Peyer's patch (tissue), 4 donors: ENCODE measurements at regions not wholly inside any gene's neighbourhood (a gene's known extent, or its start where the extent isn't known, plus 50 kb on each side); places are given as distances from the start of the nearest gene placed in this dataset.

Experiments used
- DNase-seq, 3 donors: peaks; one replicate each; pipeline ENCODE4 v3.0.0-alpha.2; 2017 to 2019
- H3K27ac ChIP-seq, 4 donors: fragments of 200-600 bp; sonication (generic); one replicate each; pipeline ENCODE4 v1.5.1; 2016 to 2019
- H3K27me3 ChIP-seq, 2 donors: fragments of 200-600 bp; sonication (generic); one replicate each; pipeline ENCODE4 v1.5.1; 2019
- H3K36me3 ChIP-seq, 3 donors: fragments of 200-600 bp; sonication (generic); one replicate each; pipeline ENCODE4 v1.5.1; 2016 to 2019
- H3K4me1 ChIP-seq, 4 donors: fragments of 200-600 bp; sonication (generic); one replicate each; pipeline ENCODE4 v1.5.1; 2016 to 2019
- H3K4me3 ChIP-seq, 4 donors: fragments of 200-600 bp; sonication (generic); 1 replicate in 3 of 4; 2 replicates in 1 of 4; pipeline ENCODE4 v1.5.1; 2016 to 2019; ENCODE audit warnings: mild to moderate bottlenecking in 1 of 4
- H3K9me3 ChIP-seq, 4 donors: fragments of 200-600 bp; sonication (generic); one replicate each; pipeline ENCODE4 v1.5.1; 2016 to 2019; ENCODE audit warnings: mild to moderate bottlenecking in 1 of 4
- POLR2A ChIP-seq, 2 donors: fragments of 450-650 bp; IDR thresholded peaks; one replicate each; pipeline ENCODE4 v1.5.1; 2017; ENCODE audit warnings: antibody characterized with exemption in 2 of 2, mild to moderate bottlenecking in 2 of 2, moderate library complexity in 2 of 2
- TF ChIP-seq, protein P1 (sequence below), 6 experiments: fragments of 450-650 bp in 4 of 6; fragments of 200-600 bp in 2 of 6; sonication (generic) in 1 of 6; IDR thresholded peaks; one replicate each; pipeline ENCODE4 v1.5.1; 2017 to 2019; ENCODE audit warnings: antibody characterized with exemption in 6 of 6, mild to moderate bottlenecking in 3 of 6, moderate library complexity in 1 of 6

DNA sequence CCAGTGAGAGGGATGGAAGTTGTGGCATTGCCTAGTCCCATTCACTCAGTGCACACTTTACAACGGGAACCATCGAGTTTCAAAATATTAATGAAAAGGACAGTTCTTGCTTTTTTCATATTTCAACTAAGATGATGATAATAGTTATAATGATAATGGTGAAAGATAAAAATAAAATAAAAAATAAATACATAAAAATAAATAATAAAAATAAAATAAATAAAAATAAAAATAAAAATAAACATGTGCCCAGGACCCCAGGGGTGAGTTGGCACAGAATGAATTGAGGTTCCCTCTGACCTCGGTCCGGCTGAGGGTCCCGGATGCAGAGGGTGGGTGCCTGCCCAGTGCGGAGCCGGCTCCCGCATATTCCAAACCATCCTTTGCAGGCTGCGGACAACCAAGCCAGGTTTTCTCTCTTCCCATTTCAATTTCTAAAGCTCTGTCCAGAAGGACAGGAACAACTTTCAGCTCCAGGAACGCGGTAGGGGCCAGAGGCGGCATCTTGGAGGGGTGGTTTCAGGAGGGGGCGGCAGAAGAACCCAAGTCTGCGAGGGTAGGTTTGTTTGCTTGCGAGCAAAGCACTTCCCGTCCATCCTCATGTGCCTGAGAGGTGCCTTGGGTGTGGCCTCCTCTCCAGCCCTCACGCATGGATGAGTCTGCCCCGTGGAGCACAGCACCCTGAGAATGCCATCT, 236.8 kb downstream of the DLL1 start:
- no peak overlapping the region for H3K27ac ChIP-seq
- H3K4me1 ChIP-seq: no peaks in the 10 kb centered on the region
- H3K27me3 ChIP-seq: no peaks in the 10 kb centered on the region
- no peaks in the 10 kb centered on the region for H3K36me3 ChIP-seq
- H3K9me3 ChIP-seq: no peaks in the 10 kb centered on the region
- TF ChIP-seq, protein P1, sequence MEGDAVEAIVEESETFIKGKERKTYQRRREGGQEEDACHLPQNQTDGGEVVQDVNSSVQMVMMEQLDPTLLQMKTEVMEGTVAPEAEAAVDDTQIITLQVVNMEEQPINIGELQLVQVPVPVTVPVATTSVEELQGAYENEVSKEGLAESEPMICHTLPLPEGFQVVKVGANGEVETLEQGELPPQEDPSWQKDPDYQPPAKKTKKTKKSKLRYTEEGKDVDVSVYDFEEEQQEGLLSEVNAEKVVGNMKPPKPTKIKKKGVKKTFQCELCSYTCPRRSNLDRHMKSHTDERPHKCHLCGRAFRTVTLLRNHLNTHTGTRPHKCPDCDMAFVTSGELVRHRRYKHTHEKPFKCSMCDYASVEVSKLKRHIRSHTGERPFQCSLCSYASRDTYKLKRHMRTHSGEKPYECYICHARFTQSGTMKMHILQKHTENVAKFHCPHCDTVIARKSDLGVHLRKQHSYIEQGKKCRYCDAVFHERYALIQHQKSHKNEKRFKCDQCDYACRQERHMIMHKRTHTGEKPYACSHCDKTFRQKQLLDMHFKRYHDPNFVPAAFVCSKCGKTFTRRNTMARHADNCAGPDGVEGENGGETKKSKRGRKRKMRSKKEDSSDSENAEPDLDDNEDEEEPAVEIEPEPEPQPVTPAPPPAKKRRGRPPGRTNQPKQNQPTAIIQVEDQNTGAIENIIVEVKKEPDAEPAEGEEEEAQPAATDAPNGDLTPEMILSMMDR (IDR thresholded peaks at IDR 0.05): no peak
- TF ChIP-seq POLR2A (IDR thresholded peaks at IDR 0.05): no peak
- no peak overlapping the region for H3K4me3 ChIP-seq
- peak in 2 of 3 donors; percentile 25 to 37 for DNase-seq

DNA sequence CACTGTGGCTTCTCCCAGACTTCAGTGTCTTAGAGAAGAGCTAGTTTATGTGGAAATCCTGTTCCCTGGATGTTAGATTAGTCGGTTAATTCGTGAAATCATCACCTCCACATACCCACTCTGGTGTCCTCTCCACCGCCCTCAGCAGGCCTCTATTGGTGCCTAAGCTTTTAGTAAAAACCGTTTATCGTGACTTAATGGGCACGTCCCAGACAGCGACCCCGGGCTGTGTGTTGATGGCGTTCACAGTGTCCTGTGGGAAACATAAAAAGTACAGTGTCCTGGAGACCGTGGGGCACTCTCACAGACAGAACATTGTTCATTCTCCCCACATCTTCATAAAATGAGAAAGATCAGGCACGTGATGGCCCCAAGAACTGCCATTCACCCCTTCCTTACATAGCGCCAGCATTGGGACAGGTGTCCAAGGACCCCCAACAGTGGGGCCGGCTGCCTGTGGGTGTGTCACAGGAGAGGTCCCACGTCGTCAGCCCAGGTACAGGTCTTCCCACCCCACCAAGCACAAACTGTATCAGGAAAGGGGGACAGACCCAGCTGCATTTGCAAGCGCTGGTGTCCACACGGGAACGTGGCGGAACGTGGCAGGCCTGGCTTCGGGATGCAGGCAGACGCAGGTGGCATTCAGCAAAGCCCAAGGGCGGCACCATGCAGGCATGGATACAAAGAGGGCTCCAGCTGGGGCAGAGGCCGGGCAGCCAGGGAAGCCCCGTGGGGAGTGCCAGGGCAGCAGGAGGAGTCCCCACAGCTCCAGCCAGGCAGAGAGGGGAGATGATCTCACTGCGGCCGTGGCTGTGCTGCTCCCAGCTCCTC, 237.7 kb downstream of the DLL1 start:
- no peaks in the 10 kb centered on the region for H3K9me3 ChIP-seq
- TF ChIP-seq, protein P1 (IDR thresholded peaks at IDR 0.05): no peak
- no peak for TF ChIP-seq POLR2A (IDR thresholded peaks at IDR 0.05)
- DNase-seq: peak in 2 of 3 donors; percentile 29 to 42

DNA sequence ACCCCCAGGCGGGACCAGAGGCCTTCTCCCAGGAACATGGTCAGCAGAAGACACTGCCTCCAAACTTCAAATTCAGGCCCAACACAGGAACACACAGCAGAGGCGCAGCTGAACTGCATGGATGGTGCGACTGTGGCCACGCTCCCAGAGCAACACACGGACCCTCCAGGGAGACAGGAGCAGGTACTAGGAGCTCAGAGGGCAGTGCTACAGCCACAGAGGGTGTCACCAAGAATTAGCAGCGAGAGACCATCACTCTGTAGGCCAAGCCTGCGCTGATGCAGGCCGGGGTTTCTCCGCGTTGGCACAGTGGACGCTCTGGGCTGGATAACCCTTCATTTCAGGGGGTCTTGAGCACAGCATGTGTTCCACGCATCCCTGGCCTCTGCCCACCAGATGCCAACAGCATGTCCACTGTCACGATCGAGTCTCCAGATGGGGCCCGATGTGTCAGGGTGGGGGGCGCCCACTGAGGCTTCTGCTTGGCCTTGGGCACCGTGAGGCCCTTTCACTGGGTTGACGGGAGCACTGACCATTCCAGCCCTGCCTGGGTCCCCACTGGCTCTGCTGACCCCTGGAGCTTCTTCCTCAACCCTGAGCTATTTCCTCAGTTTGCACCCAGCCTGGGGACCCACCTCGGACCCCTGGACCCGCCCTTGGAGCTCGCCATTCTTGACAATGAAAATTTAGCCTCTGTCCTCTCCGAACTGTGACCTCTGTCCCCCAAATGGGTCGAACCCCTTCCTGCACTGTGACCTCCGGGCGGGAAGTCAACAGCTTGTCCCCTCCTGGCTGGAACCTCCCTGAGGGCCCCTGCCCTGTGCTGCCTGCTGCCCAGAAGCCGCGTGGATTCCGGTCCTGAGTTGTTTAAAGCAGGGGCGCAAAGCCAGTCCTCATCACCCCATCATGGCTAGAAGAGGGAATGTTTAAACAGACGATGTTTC, 239.4 kb downstream of the DLL1 start:
- peak in 2 of 3 donors; percentile 32 to 40 for DNase-seq
- TF ChIP-seq, protein P1 (IDR thresholded peaks at IDR 0.05): no peak
- TF ChIP-seq POLR2A (IDR thresholded peaks at IDR 0.05): no peak

More for the DNA sequence above, 237.7 kb downstream of the DLL1 start:
- Histone ChIP-seq H3K27ac (no peak overlapping the region), H3K4me1 (no peaks in the 10 kb centered on the region), H3K36me3 (no peaks in the 10 kb centered on the region), H3K27me3 (no peaks in the 10 kb centered on the region), H3K4me3 (no peak overlapping the region)

DNA sequence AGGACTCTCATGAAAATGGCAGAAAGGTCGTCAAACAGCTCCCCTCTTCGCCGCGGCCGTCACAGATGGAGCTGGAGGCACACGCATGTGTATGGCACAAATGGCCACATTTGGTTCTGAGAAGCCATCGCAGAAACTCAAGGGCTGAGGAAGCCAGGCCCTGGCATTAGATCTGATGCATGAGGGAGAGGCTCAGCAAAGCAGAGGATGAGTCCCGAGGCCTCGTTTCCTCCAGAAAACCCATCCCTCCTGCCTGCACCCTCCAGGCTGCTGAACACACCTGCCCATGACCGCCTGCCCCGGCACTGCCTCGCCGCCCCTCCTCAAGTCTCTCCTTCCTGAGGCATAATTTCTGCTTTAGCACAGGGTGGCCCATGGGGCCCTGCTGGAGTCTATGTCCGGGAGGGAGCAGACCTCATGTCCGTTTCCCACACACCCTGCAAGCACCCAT, 240.3 kb downstream of the DLL1 start:
- Histone ChIP-seq H3K27me3 (no peaks in the 10 kb centered on the region), H3K36me3 (no peaks in the 10 kb centered on the region), H3K4me1 (no peaks in the 10 kb centered on the region), H3K9me3 (no peaks in the 10 kb centered on the region), H3K27ac (peak overlapping the region; percentile 49 to 83 (median 74)), H3K4me3 (no peak overlapping the region)
- TF ChIP-seq POLR2A (IDR thresholded peaks at IDR 0.05): no peak
- TF ChIP-seq, protein P1 (IDR thresholded peaks at IDR 0.05): no peak
- peak in 2 of 3 donors; percentile 35 to 44 for DNase-seq

More for the DNA sequence above, 239.4 kb downstream of the DLL1 start:
- no peaks in the 10 kb centered on the region for H3K9me3 ChIP-seq
- H3K36me3 ChIP-seq: no peaks in the 10 kb centered on the region
- H3K4me3 ChIP-seq: no peak overlapping the region
- peak overlapping the region in 1 of 4 donors; percentile 65 for H3K27ac ChIP-seq
- H3K27me3 ChIP-seq: no peaks in the 10 kb centered on the region
- no peaks in the 10 kb centered on the region for H3K4me1 ChIP-seq
